A549 (cell line): ENCODE measurements at regions not wholly inside any gene's neighbourhood (a gene's known extent, or its start where the extent isn't known, plus 50 kb on each side); places are given as distances from the start of the nearest gene placed in this dataset.
A peak's percentile ranks its signal among the peaks of the same experiment; 100 is the strongest.
"Not testable (repeated sequence)": the region's sequence is repeated elsewhere in the genome, so short reads cannot be mapped to it uniquely, and the experiment has no call there.

Experiments
- ATAC-seq, 2 experiments: fragments of 200-7000 bp in 1 of 2; fragments of >200 bp in 1 of 2; cut with Nextera tagmentation in 1 of 2; cut with Tn5 transposase in 1 of 2; 3 replicates each; pipeline versions ENCODE4 v1.8.0 to v1.9.1; 2018 to 2020; ENCODE audit warnings: mild to moderate bottlenecking in 1 of 2, moderate library complexity in 1 of 2
- CTCF ChIA-PET: fragments of 300-600 bp; sonication (Branson Sonifier 250); formaldehyde crosslinking; extraction: SDS; loops from one replicate; lab custom pipeline; 2021; ENCODE audit warnings: antibody characterized with exemption, inconsistent platforms; lab: Yijun Ruan, JAX
- POLR2A ChIA-PET: fragments of 350-600 bp; formaldehyde crosslinking; extraction: SDS; loops from one replicate; lab custom pipeline; 2021; ENCODE audit warnings: antibody characterized with exemption, inconsistent platforms; lab: Yijun Ruan, JAX
- DNase-seq, 2 experiments: peaks; one replicate each; pipeline versions ENCODE4 v3.0.0 to v3.0.0-alpha.2; 2011 to 2016; ENCODE audit warnings: low read depth in 1 of 2, low spot score in 1 of 2
- FAIRE-seq: peaks from 2 replicates; lab custom pipeline; 2011; peaks lifted over from hg19 to GRCh38; lab: Jason Lieb, UNC
- H3K27ac ChIP-seq, 2 experiments: fragments of >200 bp; sonication (Bioruptor Twin); formaldehyde crosslinking; 3 replicates each; pipeline ENCODE4 v1.5.1; 2016 to 2017
- H3K4me1 ChIP-seq: fragments of >200 bp; sonication (Bioruptor Twin); formaldehyde crosslinking; 3 replicates; pipeline ENCODE4 v1.6.1; 2016
- H3K4me2 ChIP-seq: fragments of >200 bp; sonication (Bioruptor Twin); formaldehyde crosslinking; 3 replicates; pipeline ENCODE4 v1.6.1; 2016
- H3K4me3 ChIP-seq: fragments of >200 bp; sonication (Bioruptor Twin); formaldehyde crosslinking; 3 replicates; pipeline ENCODE4 v1.5.1; 2016
- H3K9me3 ChIP-seq: fragments of >200 bp; sonication (Bioruptor Twin); formaldehyde crosslinking; 3 replicates; pipeline ENCODE4 v1.6.1; 2016
- BHLHE40 ChIP-seq: IDR thresholded peaks from 2 replicates; pipeline ENCODE4 v1.6.1; 2012; ENCODE audit warnings: low read depth, low read length, inconsistent platforms
- CBX8 ChIP-seq: fragments of 200-600 bp; sonication (generic); IDR thresholded peaks from 2 replicates; pipeline ENCODE4 v1.6.1; 2016
- CHD4 ChIP-seq: fragments of 200-600 bp; sonication (generic); IDR thresholded peaks from 2 replicates; pipeline ENCODE4 v1.6.1; 2016; ENCODE audit warnings: antibody characterized with exemption, mild to moderate bottlenecking, borderline replicate concordance
- GATA3 ChIP-seq: IDR thresholded peaks from 2 replicates; pipeline ENCODE4 v1.6.1; 2012; ENCODE audit warnings: borderline replicate concordance
- HEYL ChIP-seq: fragments of 250-450 bp; sonication (Bioruptor Pico); IDR thresholded peaks from 2 replicates; pipeline ENCODE4 v1.8.0; 2021; ENCODE audit warnings: mild to moderate bottlenecking, moderate library complexity
- HOXB5 ChIP-seq: fragments of 250-450 bp; sonication (Bioruptor Pico); IDR thresholded peaks from 2 replicates; pipeline ENCODE4 v1.5.0; 2020; ENCODE audit warnings: mild to moderate bottlenecking, moderate library complexity
- KDM1A ChIP-seq: fragments of 200-600 bp; sonication (generic); IDR thresholded peaks from 2 replicates; pipeline ENCODE4 v1.6.1; 2016; ENCODE audit warnings: low read depth, mild to moderate bottlenecking
- RAD21 ChIP-seq, 2 experiments: fragments of >200 bp in 1 of 2; sonication (Bioruptor Twin) in 1 of 2; formaldehyde crosslinking in 1 of 2; IDR thresholded peaks in 1 of 2; conservative IDR thresholded peaks in 1 of 2; 2 replicates in 1 of 2; 3 replicates in 1 of 2; pipeline ENCODE4 v1.6.1; 2012 to 2018; ENCODE audit warnings: inconsistent platforms in 1 of 2
- RCOR1 ChIP-seq: fragments of 150-350 bp; IDR thresholded peaks from 2 replicates; pipeline ENCODE4 v1.6.1; 2014; ENCODE audit warnings: antibody characterized with exemption, low read length, low read depth
- SMC3 ChIP-seq: fragments of >200 bp; sonication (Bioruptor Twin); formaldehyde crosslinking; IDR thresholded peaks from 3 replicates; pipeline ENCODE4 v1.6.1; 2018; ENCODE audit warnings: inconsistent platforms
- TFCP2L1 ChIP-seq: fragments of 250-450 bp; sonication (Bioruptor Pico); IDR thresholded peaks from 2 replicates; pipeline ENCODE4 v1.5.0; 2021; ENCODE audit warnings: mild to moderate bottlenecking
- WGBS: methylation state at CpG from one replicate; pipeline ENCODE4 v1.1.6; 2017; ENCODE audit errors: missing lambda C conversion rate; 5-methylcytosine and 5-hydroxymethylcytosine counted together
- TF ChIP-seq, protein P1 (sequence below): fragments of >200 bp; sonication (Bioruptor Twin); formaldehyde crosslinking; IDR thresholded peaks from 3 replicates; pipeline ENCODE4 v1.5.1; 2016
- TF ChIP-seq, protein P2 (sequence below): fragments of 250-450 bp; sonication (Bioruptor Pico); IDR thresholded peaks from 2 replicates; pipeline ENCODE4 v1.5.0; 2021; ENCODE audit warnings: mild to moderate bottlenecking, moderate library complexity, borderline replicate concordance

DNA sequence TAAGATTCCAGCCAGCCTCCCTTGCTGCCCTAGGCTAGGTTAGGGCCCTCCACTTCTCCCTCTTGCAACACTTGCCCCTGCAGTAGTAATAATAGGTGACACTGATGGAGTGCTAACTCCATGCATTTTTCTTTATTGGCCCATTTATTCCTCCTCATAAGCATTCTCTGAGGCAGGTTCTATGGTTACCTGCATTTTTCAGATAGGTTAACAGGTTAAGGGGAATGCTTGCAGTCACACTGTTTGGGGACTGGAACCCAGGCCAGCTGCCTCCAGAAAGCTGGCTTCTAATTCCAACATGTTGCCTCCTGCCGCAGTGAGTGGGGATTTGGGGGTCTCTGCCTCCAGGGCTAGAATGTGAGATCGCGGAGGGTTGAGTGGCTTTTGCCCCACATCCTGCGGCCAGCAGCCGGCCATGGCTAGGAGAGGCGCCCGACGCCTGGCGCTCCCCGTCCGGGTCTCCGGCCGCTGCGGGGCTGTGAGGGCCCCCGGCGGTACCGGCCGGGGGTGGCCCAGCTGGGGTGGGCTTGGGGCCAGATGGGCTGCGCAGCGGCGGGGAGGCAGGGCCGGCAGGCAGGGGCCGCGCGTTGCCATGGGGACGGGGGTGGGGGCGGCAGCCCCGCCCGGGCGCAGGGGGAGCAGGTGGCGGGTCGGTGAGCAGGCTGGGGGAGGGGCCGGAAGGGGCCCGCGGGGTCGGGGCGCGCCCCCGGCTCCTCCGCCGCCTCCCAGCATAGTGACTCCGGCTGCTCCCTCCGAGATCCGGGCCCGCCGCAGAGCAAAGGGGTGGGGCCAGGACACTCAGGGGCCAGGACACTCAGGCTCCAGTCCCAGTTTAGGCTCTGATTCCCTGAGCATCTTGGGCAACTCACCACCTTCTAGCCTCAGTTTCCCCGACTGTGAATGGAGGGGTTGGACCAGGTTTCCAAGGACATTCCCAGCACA lies 68.4 kb upstream of the SSBP3 start:
- POLR2A ChIA-PET = no interaction called here
- Histone ChIP-seq H3K9me3 (no peaks in the 10 kb centered on the region), H3K4me1 (no peaks in the 10 kb centered on the region), H3K4me2 (no peak overlapping the region), H3K27ac (no peak overlapping the region), H3K4me3 (no peak overlapping the region)
- FAIRE-seq = no peak
- CTCF ChIA-PET = no interaction called here
- DNase-seq = no peak
- no peak for ATAC-seq
- TF ChIP-seq RCOR1 (no peak), CBX8 (no peak), CHD4 (no peak), SMC3 (no peak), KDM1A (no peak), TFCP2L1 (CRISPR knock-in tag) (no peak)
- TF ChIP-seq, protein P1, sequence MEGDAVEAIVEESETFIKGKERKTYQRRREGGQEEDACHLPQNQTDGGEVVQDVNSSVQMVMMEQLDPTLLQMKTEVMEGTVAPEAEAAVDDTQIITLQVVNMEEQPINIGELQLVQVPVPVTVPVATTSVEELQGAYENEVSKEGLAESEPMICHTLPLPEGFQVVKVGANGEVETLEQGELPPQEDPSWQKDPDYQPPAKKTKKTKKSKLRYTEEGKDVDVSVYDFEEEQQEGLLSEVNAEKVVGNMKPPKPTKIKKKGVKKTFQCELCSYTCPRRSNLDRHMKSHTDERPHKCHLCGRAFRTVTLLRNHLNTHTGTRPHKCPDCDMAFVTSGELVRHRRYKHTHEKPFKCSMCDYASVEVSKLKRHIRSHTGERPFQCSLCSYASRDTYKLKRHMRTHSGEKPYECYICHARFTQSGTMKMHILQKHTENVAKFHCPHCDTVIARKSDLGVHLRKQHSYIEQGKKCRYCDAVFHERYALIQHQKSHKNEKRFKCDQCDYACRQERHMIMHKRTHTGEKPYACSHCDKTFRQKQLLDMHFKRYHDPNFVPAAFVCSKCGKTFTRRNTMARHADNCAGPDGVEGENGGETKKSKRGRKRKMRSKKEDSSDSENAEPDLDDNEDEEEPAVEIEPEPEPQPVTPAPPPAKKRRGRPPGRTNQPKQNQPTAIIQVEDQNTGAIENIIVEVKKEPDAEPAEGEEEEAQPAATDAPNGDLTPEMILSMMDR = no peak
- 35% methylated on average over 8 of the region's 47 CpGs for WGBS

DNA sequence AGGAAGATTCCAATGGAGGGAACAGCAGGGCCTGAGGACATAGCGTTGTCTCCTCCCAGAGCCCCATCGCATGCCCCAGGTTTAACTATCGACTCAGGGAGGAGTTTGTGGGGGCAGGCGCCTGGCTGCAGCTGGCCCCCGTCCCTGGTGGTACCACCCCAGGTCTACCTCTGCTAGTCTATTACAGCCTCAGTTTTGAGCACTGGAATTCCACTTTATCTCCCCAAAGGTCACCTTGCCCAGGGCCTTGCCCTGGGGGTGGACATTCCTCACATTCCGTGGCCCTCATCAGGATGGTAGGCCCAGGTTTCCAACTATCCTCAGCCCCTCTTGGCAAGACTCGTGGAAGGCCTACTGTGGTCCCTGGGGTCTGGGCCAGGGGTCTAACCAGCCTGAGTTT lies 65.4 kb upstream of the SSBP3 start:
- POLR2A ChIA-PET = no interaction called here
- CTCF ChIA-PET = no interaction called here

DNA sequence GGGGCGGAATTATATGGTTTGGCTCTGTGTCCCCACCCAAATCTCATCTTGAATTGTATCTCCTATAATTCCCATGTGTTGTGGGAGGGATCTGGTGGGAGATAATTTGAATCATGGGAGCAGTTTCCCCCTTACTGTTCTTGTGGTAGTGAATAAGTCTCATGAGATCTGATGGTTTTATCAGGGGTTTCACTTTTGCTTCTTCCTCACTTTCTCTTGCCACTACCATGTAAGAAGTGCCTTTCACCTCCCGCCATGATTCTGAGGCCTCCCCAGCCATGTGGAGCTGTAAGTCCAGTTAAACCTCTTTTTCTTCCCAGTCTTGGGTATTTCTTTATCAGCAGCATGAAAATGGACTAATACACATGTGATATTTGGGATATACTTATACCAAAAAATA lies 63.2 kb upstream of the SSBP3 start:
- CTCF ChIA-PET, H3K4me3 ChIP-seq, ATAC-seq, POLR2A ChIA-PET, H3K4me2 ChIP-seq, DNase-seq, H3K27ac ChIP-seq, H3K4me1 ChIP-seq, H3K9me3 ChIP-seq, FAIRE-seq: not testable (repeated sequence)
- whole genome bisulfite sequencing = 45% methylated on average over 2 of the region's 2 CpGs

More for the DNA sequence above, 65.4 kb upstream of the SSBP3 start:
- H3K4me1 ChIP-seq = no peaks in the 10 kb centered on the region
- ATAC-seq = no peak
- H3K4me3 ChIP-seq = no peak overlapping the region
- 62% methylated on average over 6 of the region's 7 CpGs for WGBS
- FAIRE-seq = no peak
- no peak overlapping the region for H3K27ac ChIP-seq
- TF ChIP-seq HOXB5 (CRISPR knock-in tag) = no peak
- TF ChIP-seq, protein P2, sequence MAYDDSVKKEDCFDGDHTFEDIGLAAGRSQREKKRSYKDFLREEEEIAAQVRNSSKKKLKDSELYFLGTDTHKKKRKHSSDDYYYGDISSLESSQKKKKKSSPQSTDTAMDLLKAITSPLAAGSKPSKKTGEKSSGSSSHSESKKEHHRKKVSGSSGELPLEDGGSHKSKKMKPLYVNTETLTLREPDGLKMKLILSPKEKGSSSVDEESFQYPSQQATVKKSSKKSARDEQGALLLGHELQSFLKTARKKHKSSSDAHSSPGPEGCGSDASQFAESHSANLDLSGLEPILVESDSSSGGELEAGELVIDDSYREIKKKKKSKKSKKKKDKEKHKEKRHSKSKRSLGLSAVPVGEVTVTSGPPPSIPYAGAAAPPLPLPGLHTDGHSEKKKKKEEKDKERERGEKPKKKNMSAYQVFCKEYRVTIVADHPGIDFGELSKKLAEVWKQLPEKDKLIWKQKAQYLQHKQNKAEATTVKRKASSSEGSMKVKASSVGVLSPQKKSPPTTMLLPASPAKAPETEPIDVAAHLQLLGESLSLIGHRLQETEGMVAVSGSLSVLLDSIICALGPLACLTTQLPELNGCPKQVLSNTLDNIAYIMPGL (CRISPR knock-in tag) = no peak
- no peak for TF ChIP-seq HEYL (CRISPR knock-in tag)
- no peak for TF ChIP-seq BHLHE40
- TF ChIP-seq GATA3 = no peak
- no peak for DNase-seq
- H3K9me3 ChIP-seq = no peaks in the 10 kb centered on the region
- no peak overlapping the region for H3K4me2 ChIP-seq

DNA sequence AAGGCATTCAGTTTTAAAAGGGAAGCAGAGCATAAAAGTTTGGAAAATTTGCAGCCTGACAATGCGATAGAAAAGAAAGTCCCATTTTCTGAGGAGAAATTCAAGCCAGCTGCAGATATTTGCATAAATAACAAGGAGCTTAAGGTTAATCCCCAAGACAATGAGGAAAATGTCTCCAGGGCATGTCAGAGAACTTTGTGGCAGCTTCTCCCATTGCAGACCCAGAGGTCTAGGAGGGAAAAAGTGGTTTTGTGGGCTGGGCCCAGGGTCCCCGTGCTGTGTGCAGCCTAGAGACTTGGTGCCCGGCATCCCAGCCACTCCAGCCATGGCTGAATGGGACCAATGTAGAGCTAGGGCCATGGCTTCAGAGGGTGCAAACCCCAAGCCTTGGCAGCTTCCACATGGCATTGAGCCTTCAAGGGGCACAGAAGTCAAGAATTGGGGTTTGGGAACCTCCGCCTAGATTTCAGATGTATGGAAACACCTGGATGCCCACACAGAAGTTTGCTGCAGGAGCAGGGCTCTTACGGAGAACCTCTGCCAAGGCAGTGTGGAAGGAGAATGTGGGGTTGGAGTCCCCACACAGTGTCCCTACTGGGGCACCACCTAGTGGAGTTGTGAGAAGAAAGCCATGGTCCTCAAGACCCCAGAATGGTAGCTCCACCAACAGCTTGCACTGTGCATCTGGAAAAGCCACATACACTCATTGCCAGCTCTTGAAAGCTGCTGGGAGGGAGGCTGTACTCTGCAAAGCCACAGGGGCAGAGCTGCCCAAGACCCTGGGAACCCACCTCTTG lies 62.3 kb upstream of the SSBP3 start:
- H3K27ac ChIP-seq, H3K4me1 ChIP-seq, H3K9me3 ChIP-seq, FAIRE-seq, DNase-seq, H3K4me3 ChIP-seq, POLR2A ChIA-PET, H3K4me2 ChIP-seq: not testable (repeated sequence)
- 96% methylated on average over 3 of the region's 5 CpGs for WGBS
- TF ChIP-seq RAD21 (conservative IDR thresholded peaks at IDR 0.05 in 1 of 2, IDR thresholded peaks at IDR 0.05 in 1 of 2) = peak in 1 of 2 experiments; percentile 10; a peak in 1 of 5 replicates
- CTCF ChIA-PET = interaction anchor here (0.7 kb wide), 1 partner anchor 339 kb away, joined by 3 read pairs; no protein-coding TSS in a partner anchor
- ATAC-seq = peak in 1 of 2 experiments; percentile 37; a peak in 1 of 6 replicates
